Tibial nerve (tissue), 4 donors: ENCODE measurements at regions not wholly inside any gene's neighbourhood (a gene's known extent, or its start where the extent isn't known, plus 50 kb on each side); places are given as distances from the start of the nearest gene placed in this dataset.

Experiments used
- DNase-seq, 2 donors: peaks; one replicate each; pipeline ENCODE4 v3.0.0-alpha.2; 2019; ENCODE audit warnings: low spot score in 2 of 2
- H3K27ac ChIP-seq, 4 donors: fragments of 200-600 bp; sonication (generic) in 3 of 4; one replicate each; pipeline ENCODE4 v1.5.1; 2017 to 2019; ENCODE audit warnings: mild to moderate bottlenecking in 1 of 4
- H3K27me3 ChIP-seq, 2 donors: fragments of 200-600 bp; sonication (generic) in 1 of 2; one replicate each; pipeline versions ENCODE4 v1.5.1 to v1.6.0; 2017 to 2019
- H3K36me3 ChIP-seq, 3 donors: fragments of 200-600 bp; sonication (generic); one replicate each; pipeline ENCODE4 v1.5.1; 2018 to 2019
- H3K4me1 ChIP-seq, 4 donors: fragments of 200-600 bp; sonication (generic) in 3 of 4; one replicate each; pipeline ENCODE4 v1.5.1; 2017 to 2019
- H3K4me3 ChIP-seq, 4 donors: fragments of 200-600 bp; sonication (generic) in 3 of 4; one replicate each; pipeline ENCODE4 v1.5.1; 2017 to 2019; ENCODE audit warnings: mild to moderate bottlenecking in 1 of 4, moderate library complexity in 1 of 4
- H3K9me3 ChIP-seq, 4 donors: fragments of 200-600 bp; sonication (generic) in 3 of 4; one replicate each; pipeline ENCODE4 v1.5.1; 2017 to 2019
- EP300 ChIP-seq, 2 donors: sonication (generic); formaldehyde crosslinking; IDR thresholded peaks; one replicate each; pipeline ENCODE4 v1.6.1; 2017; ENCODE audit warnings: antibody characterized with exemption in 2 of 2, mild to moderate bottlenecking in 1 of 2
- POLR2A ChIP-seq, 2 donors: fragments of 450-650 bp; IDR thresholded peaks; one replicate each; pipeline ENCODE4 v1.6.1; 2017; ENCODE audit warnings: antibody characterized with exemption in 2 of 2, mild to moderate bottlenecking in 2 of 2, moderate library complexity in 2 of 2
- WGBS, 2 donors: methylation state at CpG; one replicate each; pipeline ENCODE4 v1.1.5; 2018; 5-methylcytosine and 5-hydroxymethylcytosine counted together
- TF ChIP-seq, protein P1 (sequence below), 5 experiments: fragments of 200-600 bp in 3 of 5; fragments of 450-650 bp in 2 of 5; sonication (generic) in 3 of 5; IDR thresholded peaks; one replicate each; pipeline ENCODE4 v1.5.1; 2016 to 2019; ENCODE audit warnings: antibody characterized with exemption in 5 of 5, mild to moderate bottlenecking in 3 of 5, moderate library complexity in 2 of 5

DNA sequence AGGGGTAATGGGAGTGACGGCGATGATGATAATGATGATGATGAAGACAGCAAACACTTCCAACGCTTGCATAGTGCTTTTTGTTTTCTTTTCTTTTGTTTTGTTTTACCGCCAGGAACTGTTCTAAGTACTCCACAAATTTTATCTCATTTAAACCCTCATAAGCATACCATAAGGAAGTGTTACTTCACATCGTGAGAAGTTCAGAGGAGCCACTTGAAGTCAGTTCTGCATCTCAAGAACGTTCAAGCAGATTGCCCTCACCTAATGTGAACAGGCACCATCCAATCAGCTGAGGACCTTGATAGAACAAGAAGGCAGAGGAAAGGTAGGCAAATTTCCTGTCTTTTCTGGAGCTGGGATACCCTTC is 104.1 kb downstream of the LSM3 start:
- no peaks in the 10 kb centered on the region for H3K9me3 ChIP-seq
- WGBS, 2 donors, result 84 to 88% methylated on average over 6 of the region's 6 CpGs
- TF ChIP-seq EP300 (IDR thresholded peaks at IDR 0.05) (no peak), POLR2A (IDR thresholded peaks at IDR 0.05) (no peak)
- TF ChIP-seq, protein P1, sequence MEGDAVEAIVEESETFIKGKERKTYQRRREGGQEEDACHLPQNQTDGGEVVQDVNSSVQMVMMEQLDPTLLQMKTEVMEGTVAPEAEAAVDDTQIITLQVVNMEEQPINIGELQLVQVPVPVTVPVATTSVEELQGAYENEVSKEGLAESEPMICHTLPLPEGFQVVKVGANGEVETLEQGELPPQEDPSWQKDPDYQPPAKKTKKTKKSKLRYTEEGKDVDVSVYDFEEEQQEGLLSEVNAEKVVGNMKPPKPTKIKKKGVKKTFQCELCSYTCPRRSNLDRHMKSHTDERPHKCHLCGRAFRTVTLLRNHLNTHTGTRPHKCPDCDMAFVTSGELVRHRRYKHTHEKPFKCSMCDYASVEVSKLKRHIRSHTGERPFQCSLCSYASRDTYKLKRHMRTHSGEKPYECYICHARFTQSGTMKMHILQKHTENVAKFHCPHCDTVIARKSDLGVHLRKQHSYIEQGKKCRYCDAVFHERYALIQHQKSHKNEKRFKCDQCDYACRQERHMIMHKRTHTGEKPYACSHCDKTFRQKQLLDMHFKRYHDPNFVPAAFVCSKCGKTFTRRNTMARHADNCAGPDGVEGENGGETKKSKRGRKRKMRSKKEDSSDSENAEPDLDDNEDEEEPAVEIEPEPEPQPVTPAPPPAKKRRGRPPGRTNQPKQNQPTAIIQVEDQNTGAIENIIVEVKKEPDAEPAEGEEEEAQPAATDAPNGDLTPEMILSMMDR (IDR thresholded peaks at IDR 0.05), result no peak
- H3K4me1 ChIP-seq, result no peaks in the 10 kb centered on the region
- DNase-seq, result no peak
- no peaks in the 10 kb centered on the region for H3K36me3 ChIP-seq
- H3K27me3 ChIP-seq, result no peaks in the 10 kb centered on the region
- no peak overlapping the region for H3K4me3 ChIP-seq
- H3K27ac ChIP-seq, result no peak overlapping the region

DNA sequence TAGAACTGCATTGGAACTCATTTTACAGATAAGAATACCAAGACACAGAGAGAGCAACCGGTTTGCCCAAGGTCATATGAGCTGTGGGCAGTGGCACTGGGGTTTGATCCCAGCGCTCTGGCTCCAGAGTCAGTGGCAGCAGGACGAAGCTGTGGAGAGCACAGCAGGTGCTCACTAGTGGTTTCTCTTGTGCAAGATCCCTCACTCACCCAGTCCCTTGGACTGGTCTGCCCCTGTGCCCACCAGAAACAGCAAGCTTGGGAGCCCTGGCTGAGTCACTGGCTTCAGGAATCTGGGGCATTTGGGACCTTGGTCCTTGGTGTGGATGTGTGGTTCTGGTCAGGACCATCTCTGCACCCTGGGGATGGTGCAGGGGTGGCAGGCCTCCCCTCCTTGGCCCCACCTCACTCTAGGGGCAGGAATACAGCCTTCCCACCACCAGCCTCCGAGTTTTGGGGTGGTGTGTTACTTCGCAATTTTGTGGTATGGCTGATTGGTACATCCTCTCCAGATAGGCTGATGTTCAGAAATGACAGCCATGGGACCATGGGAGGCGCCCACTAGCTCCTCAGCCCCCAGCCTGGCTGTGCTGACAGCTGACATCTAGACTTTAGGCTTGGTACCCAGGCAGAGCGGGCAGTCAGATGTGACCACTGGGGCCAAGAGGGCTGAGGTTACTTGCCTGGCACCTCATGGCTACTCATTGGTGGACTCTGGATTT is 104.6 kb downstream of the LSM3 start:
- Histone ChIP-seq H3K4me1 (no peaks in the 10 kb centered on the region), H3K27me3 (no peaks in the 10 kb centered on the region), H3K27ac (no peak overlapping the region), H3K36me3 (no peaks in the 10 kb centered on the region), H3K9me3 (no peaks in the 10 kb centered on the region), H3K4me3 (no peak overlapping the region)
- TF ChIP-seq EP300 (IDR thresholded peaks at IDR 0.05) (no peak), POLR2A (IDR thresholded peaks at IDR 0.05) (no peak)
- TF ChIP-seq, protein P1 (IDR thresholded peaks at IDR 0.05), result no peak
- WGBS, 2 donors, result 95 to 98% methylated on average over 6 to 7 of the region's 7 CpGs
- no peak for DNase-seq

DNA sequence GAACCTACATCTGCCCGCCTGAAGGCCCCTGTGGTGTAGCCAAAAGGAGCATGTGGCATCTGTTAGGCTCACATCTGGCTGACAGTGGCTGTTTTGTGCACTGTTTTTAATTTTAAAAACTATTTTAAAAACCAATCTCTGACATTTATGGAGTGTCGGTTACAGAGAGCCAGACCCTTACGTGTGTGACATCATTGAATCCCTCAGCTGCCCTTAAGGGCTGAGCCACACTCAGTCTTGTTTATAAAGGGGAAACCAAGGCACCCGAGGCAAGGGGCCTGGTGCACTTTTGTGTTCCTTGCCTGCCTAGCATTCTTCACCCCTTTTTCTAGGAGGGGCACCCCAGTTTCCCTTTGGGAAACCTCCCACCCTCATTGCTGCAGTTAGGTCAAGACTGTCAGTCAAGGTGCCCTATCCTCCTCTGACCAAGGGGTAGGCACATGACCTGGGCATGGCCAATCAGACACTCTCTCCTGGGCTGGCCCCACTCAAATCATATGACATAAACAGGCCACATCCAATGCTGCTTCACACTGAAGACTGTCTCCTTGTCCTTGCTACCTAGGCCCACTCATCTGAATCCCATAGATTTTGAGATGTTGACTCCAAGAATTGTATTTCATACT is 105.3 kb downstream of the LSM3 start:
- H3K9me3 ChIP-seq, result no peaks in the 10 kb centered on the region
- TF ChIP-seq, protein P1 (IDR thresholded peaks at IDR 0.05), result no peak
- TF ChIP-seq POLR2A (IDR thresholded peaks at IDR 0.05) (no peak), EP300 (IDR thresholded peaks at IDR 0.05) (no peak)
- no peaks in the 10 kb centered on the region for H3K4me1 ChIP-seq
- no peak overlapping the region for H3K27ac ChIP-seq
- H3K27me3 ChIP-seq, result no peaks in the 10 kb centered on the region
- no peaks in the 10 kb centered on the region for H3K36me3 ChIP-seq
- H3K4me3 ChIP-seq, result no peak overlapping the region
- 79 to 84% methylated on average over 4 of the region's 4 CpGs for WGBS, 2 donors
- no peak for DNase-seq

DNA sequence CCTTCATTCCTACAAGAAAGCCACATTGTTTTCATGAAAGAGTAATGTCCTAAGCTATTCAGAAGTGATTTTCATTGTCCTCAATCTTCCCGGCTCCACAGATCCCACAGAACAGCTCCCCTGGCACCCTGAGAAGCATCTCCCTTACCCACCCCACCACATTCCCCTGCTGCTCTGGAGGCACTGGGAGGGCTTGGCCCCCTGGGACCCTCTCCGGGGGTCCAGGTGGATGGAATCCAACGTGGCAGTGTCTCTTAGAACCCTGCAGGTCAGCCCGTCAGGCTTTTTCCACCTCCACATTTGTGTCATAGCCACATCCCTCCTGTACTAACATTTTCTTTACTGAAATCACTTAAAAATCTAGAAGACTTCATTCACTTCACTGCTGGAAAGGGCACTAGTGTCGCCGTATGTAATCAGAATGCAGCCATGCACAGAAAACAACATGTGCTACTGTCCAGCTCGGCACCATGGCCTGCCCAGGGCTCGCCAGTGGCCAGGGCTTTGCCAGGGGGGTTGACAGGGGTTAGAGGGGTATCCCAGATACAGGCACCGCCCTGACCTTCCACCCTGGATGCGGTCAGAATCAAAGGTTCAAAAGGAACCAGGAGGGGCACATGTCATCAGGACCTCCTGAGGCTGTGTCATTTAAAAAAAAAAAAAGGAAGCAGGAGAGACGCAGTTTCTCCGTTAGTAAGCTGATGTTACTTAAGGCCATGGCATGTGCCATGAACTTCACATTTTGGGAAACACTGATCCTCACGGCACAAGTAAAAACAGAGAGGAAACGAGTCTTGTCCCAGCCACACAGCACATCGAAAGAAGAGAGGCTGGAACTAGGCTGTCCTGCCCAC is 106.3 kb downstream of the LSM3 start:
- TF ChIP-seq POLR2A (IDR thresholded peaks at IDR 0.05) (no peak), EP300 (IDR thresholded peaks at IDR 0.05) (no peak)
- TF ChIP-seq, protein P1 (IDR thresholded peaks at IDR 0.05), result no peak
- no peak for DNase-seq
- no peaks in the 10 kb centered on the region for H3K27me3 ChIP-seq
- WGBS, 2 donors, result 56 to 57% methylated on average over 15 of the region's 15 CpGs
- no peak overlapping the region for H3K4me3 ChIP-seq
- H3K9me3 ChIP-seq, result no peaks in the 10 kb centered on the region
- H3K36me3 ChIP-seq, result no peaks in the 10 kb centered on the region
- H3K27ac ChIP-seq, result no peak overlapping the region
- H3K4me1 ChIP-seq, result peaks cover 0 to 3% (median 0%) of the 10 kb centered on the region in 4 donors

DNA sequence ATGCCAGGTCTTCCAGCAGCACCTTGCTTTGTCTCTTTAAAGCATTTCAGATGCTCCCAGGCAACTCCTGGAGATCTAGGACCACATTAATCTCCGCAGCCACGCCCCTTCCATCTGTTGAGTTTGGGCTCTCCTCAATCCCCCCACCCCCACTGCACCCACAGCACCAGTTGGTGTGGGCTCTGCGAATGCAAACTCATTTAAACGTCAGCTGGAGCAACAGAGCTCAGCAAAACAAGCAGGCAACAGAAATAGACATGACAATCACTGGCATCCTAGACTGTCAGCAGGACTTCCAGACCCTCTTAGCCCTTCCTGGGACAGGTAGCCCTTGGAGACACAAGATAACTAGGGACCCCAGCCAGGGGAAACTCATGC is 106.9 kb downstream of the LSM3 start:
- Histone ChIP-seq H3K27ac (no peak overlapping the region), H3K27me3 (no peaks in the 10 kb centered on the region), H3K4me3 (no peak overlapping the region), H3K4me1 (peaks cover 0 to 3% (median 0%) of the 10 kb centered on the region in 4 donors), H3K36me3 (no peaks in the 10 kb centered on the region), H3K9me3 (no peaks in the 10 kb centered on the region)
- whole genome bisulfite sequencing, 2 donors, result 62 to 73% methylated on average over 4 of the region's 4 CpGs
- no peak for DNase-seq
- TF ChIP-seq, protein P1 (IDR thresholded peaks at IDR 0.05), result no peak
- no peak for TF ChIP-seq EP300 (IDR thresholded peaks at IDR 0.05)
- no peak for TF ChIP-seq POLR2A (IDR thresholded peaks at IDR 0.05)
